ENCODE measurements at regions not wholly inside any gene's neighbourhood (a gene's known extent, or its start where the extent isn't known, plus 50 kb on each side); places are given as distances from the start of the nearest gene placed in this dataset.
"Not testable (repeated sequence)": the region's sequence is repeated elsewhere in the genome, so short reads cannot be mapped to it uniquely, and the experiment has no call there.

DNA sequence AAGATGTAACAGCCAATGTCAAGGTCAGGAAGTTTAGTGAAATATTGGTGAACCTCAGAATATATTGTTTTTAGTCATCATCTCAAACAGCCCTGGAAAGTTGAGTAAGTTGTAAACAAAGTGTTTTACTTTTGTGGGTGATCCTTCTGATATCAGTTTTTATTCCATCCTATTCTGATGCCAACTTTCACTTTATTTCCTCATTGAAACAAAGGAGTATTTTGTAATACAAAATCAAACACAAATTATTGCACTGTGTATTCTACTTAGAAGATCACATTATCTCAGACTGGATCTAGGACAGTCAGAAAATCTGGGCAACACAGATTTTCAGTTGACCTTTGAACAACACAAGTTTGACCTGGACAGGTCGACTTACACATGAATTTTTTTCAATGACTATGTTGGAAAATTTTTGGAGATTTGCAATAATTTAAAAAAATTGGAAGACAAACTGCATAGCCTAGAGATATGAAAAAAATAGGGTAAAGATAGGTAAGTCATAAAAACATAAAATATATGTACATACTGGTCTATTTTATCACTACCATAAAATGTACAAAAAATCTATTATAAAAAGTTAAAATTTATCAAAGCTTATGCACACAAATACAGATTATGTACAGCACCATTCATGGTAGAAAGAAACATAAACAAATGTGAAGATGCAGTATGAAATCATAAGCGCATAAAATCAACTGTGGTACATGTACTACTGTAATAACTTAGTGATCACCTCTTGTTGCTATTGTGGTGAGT, 709.1 kb upstream of the FAM241A start:
- no peak for DNase-seq

GRCh38 chr4:111441687-111442086, 703.6 kb upstream of the FAM241A start:
- no peak for DNase-seq

GRCh38 chr4:111444836-111445235, 700.4 kb upstream of the FAM241A start:
- DNase-seq, result not testable (repeated sequence)

DNA sequence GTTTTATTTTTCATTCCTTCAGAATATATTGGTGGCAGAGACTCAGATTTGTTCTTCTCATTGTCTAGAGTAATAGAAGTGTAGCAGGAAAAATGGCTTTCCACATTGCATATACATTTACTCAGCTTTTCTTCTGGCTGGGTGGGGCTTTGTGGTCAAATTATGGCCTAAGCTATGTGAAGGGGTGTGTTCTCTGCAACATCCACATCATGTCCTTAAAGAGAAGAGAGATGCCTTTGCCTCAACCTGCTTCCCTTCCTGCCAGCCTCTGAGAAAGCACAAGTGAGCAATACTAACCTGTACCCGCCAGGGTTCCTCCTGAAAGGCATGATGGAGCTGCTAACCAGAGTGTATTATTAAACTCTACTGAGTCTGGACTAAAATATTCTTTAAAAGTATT, 695.6 kb upstream of the FAM241A start:
- no peak for DNase-seq

DNA sequence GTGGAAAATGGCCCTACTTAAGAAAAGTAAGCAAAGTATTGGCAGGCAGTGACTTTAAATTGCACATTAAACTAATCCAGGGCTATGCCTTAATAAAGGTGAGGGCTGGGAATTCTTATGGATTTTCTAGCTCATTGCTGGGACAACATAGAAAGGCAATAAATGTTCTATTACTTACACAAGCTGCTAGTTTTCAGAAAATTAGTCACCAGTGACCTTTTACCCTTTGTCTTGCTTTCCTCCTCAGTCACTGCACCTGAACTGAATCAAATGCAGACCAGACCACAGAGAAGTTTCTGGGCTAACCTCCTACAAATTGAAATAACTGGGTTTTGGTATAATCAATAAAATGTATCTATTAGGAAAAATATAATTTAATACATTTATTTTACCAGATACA, 694.4 kb upstream of the FAM241A start:
- DNase-seq, result no peak

GRCh38 chr4:111453216-111453615, 692.0 kb upstream of the FAM241A start:
- DNase-seq, result no peak

DNA sequence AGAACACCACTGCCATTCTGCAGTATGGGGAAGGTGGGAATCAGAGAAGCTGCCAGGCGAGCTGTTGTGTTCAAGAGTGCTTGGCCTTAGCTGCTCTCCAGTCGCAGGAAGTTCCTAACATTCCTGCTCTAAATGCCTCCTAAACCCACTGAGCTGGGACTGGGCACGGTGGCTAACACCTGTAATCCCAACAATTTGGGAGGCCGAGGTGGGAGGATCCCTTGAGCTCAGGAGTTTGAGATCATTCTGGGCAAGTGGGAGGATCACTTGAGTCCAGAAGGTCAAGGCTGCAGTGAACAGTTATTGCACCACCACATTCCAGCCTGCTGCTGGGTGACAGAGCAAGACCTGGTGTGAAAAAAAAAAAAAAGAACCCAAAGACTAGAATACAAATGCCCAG, 690.3 kb upstream of the FAM241A start:
- DNase-seq, result no peak

- DNase-seq, result no peak
These were observed 680.8 kb upstream of the FAM241A start for GRCh38 chr4:111464251-111465045.

DNA sequence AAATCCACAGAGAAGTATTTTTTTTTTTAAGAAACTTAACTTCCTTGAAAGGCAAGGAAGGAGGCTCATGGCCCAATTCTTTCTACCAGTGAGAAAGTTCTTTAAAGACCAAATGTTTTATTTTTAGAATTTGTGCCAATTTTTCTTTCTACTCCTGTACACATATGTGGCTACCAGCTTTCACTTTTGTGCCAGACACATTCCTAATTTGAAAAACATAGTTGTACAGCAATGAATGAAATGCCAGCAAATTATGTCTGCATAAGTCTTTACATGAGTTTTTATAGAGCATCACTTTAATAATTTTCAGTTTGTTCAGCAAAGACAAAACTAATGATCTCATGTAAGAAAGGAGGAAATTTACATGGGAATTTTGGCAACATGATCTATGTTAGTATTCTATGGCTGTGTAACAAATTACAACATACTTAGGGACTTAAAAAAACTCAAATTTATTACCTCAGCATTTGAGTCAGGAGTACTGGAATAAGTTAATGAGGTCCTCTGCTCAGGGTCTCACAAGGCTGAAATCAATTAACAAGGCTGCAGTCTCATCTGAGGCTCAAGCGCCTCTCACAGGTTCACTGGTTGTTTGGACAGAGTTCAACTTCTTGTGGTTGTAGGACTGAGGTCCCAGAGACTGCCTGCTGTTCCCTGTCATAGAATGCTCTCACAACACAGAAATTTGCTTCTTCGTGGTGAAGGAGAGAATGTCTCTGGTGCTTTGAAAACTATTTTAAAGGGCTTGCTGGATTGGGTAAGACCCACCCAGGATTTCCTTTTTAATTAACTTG, 678.2 kb upstream of the FAM241A start:
- no peak for DNase-seq

DNA sequence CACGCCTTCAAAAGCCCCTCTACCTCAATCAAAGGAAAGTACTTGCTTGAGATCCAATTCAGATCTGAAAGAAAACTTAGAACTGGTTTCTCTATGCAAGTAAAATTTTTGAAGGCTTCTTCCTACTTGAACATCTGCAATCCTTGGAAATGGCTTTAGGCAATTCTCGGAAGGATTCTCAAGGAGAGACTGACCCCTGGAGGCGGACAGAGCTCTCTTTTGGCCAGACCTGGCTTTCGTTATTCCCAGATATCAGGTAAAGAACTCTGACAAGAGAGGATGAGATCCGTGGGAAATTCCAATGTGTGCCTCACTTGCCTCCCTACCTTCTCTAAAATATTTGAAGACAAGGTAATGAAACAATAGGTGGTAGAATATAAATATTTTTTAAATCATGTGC, 670.3 kb upstream of the FAM241A start:
- no peak for DNase-seq

DNA sequence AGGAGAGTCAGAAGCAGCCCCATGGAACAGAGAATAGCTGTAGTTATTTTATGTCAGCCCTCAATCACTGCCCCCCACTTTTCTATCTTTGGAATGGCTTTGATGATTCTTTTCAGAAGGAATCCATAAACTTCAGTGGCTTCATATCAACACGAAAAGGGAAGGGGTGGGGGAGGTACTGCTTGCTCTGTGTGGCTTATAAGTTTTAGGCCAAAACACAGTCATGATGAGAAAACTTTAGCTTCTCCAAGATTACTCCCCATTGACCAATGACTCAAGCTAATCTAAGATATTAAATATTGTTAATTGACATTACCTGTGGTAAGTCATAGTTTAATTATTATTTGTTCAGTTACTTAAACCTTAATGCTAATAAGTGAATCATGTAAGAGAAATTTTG, 669.6 kb upstream of the FAM241A start:
- no peak for DNase-seq

DNA sequence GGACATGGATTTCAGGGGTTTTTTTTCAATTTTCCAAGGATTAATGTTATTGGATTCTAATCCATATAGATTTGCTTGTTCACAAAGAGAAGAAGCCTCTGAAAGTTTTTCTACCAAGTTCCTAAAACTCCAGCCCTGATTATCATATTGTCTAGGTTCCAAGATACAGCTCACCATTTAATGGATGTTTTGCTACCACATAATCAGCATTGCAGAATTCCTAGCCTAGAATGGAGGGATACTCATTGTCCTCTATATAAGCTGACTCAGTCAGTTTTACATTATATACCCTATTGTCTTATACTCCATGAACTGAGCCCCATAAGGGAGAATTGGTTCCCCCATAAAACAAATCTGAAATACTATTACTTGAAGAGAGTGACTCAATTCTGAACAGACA, 664.7 kb upstream of the FAM241A start:
- no peak for DNase-seq

DNA sequence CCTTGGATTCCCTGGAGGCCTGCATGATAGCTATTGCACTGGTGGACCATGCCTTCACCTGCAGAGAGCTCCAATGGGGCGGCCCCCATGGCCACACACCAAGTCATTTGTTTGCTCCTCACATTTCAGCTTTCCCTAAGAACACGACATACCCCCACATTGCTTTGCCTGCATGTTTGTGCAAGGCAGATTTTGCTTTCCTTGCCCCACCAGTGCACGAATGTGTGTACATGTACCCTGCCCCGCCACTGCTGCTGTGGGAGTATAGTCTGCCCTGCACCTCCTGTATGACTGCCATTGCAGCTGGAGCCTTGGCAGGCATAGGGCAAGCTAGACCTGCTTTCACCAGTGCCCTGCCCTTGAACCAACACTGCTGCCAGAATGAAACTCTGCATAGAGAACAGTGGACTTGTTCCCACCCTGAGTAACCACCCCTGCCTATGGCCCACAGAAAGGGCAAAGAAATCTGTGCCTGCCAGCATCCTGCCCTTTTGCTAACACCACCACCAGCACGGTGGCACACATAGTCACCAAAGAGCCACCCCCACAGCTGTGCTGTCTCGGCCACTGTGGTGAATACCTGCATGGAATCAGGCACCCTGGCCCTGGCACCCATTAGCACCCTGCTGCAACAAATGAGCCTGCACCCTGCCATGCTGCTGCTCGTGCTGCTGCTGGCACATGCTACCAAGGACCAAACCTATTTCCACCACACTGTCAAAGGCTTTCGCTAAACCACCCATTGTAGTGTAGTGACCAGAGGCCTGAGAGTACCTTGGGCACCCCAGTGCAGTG, 661.7 kb upstream of the FAM241A start:
- no peak for DNase-seq

- DNase-seq, result no peak
These were observed 652.8 kb upstream of the FAM241A start for GRCh38 chr4:111492496-111492895.

- no peak for DNase-seq
These were observed 650.8 kb upstream of the FAM241A start for GRCh38 chr4:111494471-111494870.

GRCh38 chr4:111494971-111495370, 650.3 kb upstream of the FAM241A start:
- DNase-seq, result no peak

- no peak for DNase-seq
These were observed 646.0 kb upstream of the FAM241A start for GRCh38 chr4:111499291-111499690.

DNA sequence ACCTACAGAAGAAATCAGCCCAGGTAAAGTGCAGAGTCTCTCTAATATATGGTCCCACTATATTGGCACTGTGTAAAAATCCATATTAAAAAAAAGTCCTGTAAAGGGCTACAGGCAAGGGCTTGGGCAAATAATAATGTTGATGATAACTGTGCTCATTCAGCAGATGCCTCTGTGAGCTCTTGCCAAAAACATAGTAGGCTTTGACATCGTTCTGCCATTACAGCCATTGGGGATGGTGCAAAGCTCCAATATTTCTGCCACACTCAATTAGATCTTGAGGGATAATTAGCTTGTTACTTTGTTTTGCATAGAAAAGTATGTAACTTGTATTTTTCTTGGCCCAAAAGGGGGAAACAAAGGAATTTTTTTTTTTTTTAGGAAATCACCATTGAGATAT, 645.5 kb upstream of the FAM241A start:
- no peak for DNase-seq

DNA sequence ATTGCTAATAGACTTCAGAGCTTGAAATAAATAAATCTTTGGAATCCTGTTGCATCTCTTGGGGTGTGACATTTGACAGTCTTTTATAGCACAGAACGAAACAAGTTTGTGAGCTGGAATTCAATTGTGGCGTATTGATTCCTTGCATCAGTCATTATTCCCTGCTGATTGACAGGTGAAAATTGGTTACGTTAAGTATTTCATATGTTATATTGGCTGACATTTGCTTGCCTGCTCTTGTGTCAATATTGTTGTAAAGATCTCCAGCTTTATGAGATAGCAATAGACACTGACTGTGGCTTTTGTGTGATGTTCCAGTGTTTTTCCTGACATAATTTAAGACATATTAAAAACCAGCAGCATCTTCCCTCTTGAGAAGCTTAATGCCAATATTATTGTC, 644.4 kb upstream of the FAM241A start:
- DNase-seq, result no peak

- DNase-seq, result no peak
These were observed 643.3 kb upstream of the FAM241A start for GRCh38 chr4:111501946-111502345.

DNA sequence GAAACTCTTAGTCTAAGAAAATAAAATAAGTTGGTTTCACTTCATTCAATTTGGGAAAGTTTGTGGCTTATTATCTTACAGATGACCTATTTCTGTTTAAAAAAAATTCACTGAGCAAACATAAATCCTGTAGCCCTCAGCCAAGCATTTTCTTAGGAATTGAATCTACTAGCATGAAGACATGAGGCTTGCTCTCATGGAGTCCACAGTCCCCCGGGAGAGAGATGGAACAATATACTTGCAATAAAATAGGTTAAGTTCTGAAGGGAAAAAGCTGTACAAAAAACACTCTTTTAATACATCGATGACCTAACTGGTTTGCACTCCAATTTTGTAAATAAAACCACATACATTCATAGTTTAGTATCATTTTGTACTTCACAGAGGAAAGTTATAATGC, 642.6 kb upstream of the FAM241A start:
- DNase-seq, result no peak

GRCh38 chr4:111506706-111507105, 638.5 kb upstream of the FAM241A start:
- no peak for DNase-seq

GRCh38 chr4:111510535-111510934, 634.7 kb upstream of the FAM241A start:
- DNase-seq, result no peak

Data from activated T-cell treated with anti-CD3 and anti-CD28 coated beads, Interleukin-2, amount 50 U/mL, for 48 hours (primary cell).